EH (cell line): ENCODE measurements at regions not wholly inside any gene's neighbourhood (a gene's known extent, or its start where the extent isn't known, plus 50 kb on each side); places are given as distances from the start of the nearest gene placed in this dataset.
"Not testable (repeated sequence)": the region's sequence is repeated elsewhere in the genome, so short reads cannot be mapped to it uniquely, and the experiment has no call there.

ENCODE experiments used
- DNase-seq: peaks from one replicate; pipeline ENCODE4 v3.0.0-alpha.2; 2015; ENCODE audit warnings: low read depth

GRCh38 chr7:46291601-46292150 is 370.6 kb upstream of the IGFBP3 start:
- peak; percentile 87 for DNase-seq

- DNase-seq, result peak; percentile 86
These were observed 370.0 kb upstream of the IGFBP3 start for GRCh38 chr7:46291050-46291438.

- DNase-seq, result no peak
These were observed 369.4 kb upstream of the IGFBP3 start for GRCh38 chr7:46290374-46291049.

- peak; percentile 74 for DNase-seq
These were observed 367.8 kb upstream of the IGFBP3 start for GRCh38 chr7:46288861-46289260.

GRCh38 chr7:46288010-46288409 is 366.9 kb upstream of the IGFBP3 start:
- DNase-seq, result no peak

GRCh38 chr7:46286957-46287356 is 365.9 kb upstream of the IGFBP3 start:
- no peak for DNase-seq

GRCh38 chr7:46286356-46286755 is 365.3 kb upstream of the IGFBP3 start:
- no peak for DNase-seq

- no peak for DNase-seq
These were observed 364.8 kb upstream of the IGFBP3 start for GRCh38 chr7:46285878-46286277.

- DNase-seq, result no peak
These were observed 362.8 kb upstream of the IGFBP3 start for GRCh38 chr7:46283852-46284251.

- no peak for DNase-seq
These were observed 361.1 kb upstream of the IGFBP3 start for GRCh38 chr7:46282155-46282554.

- no peak for DNase-seq
These were observed 360.0 kb upstream of the IGFBP3 start for GRCh38 chr7:46281071-46281470.

GRCh38 chr7:46279290-46279689 is 358.2 kb upstream of the IGFBP3 start:
- peak; percentile 55 for DNase-seq

- DNase-seq, result no peak
These were observed 343.6 kb upstream of the IGFBP3 start for GRCh38 chr7:46264646-46265045.

GRCh38 chr7:46261638-46262037 is 340.6 kb upstream of the IGFBP3 start:
- DNase-seq, result not testable (repeated sequence)

- DNase-seq, result no peak
These were observed 338.9 kb upstream of the IGFBP3 start for GRCh38 chr7:46259947-46260346.

- peak; percentile 90 for DNase-seq
These were observed 336.8 kb upstream of the IGFBP3 start for GRCh38 chr7:46257761-46258448.

- peak; percentile 68 for DNase-seq
These were observed 336.0 kb upstream of the IGFBP3 start for GRCh38 chr7:46256870-46257661.

- DNase-seq, result peak; percentile 11
These were observed 332.4 kb upstream of the IGFBP3 start for GRCh38 chr7:46253520-46253919.

- peak; percentile 86 for DNase-seq
These were observed 326.6 kb upstream of the IGFBP3 start for GRCh38 chr7:46247664-46248063.

GRCh38 chr7:46245586-46246111 is 324.6 kb upstream of the IGFBP3 start:
- DNase-seq, result no peak

GRCh38 chr7:46244757-46245156 is 323.7 kb upstream of the IGFBP3 start:
- DNase-seq, result peak; percentile 58

- DNase-seq, result no peak
These were observed 322.3 kb upstream of the IGFBP3 start for GRCh38 chr7:46243406-46243805.
